ENCODE measurements at regions not wholly inside any gene's neighbourhood (a gene's known extent, or its start where the extent isn't known, plus 50 kb on each side); places are given as distances from the start of the nearest gene placed in this dataset.

DNA sequence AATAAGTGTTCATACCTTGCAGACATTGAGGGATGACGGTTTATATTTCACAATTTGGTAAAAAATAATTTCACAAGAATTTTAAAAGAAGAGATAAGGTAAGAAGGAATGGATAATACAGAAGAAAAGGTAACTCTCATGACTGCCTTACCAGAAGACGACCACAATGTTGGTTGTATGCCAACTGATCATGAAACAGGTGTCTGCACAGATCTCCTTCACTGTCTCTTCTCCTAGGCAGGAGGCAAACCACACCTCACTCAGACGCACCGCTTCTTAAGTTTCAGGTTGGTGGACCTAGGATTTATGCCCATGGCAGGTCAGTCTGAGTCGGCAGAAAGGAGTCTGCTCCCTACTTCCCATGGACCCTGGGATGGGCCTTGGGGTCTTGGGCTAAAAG is 177.2 kb downstream of the VSIG4 start:
- TF ChIP-seq, protein P1, sequence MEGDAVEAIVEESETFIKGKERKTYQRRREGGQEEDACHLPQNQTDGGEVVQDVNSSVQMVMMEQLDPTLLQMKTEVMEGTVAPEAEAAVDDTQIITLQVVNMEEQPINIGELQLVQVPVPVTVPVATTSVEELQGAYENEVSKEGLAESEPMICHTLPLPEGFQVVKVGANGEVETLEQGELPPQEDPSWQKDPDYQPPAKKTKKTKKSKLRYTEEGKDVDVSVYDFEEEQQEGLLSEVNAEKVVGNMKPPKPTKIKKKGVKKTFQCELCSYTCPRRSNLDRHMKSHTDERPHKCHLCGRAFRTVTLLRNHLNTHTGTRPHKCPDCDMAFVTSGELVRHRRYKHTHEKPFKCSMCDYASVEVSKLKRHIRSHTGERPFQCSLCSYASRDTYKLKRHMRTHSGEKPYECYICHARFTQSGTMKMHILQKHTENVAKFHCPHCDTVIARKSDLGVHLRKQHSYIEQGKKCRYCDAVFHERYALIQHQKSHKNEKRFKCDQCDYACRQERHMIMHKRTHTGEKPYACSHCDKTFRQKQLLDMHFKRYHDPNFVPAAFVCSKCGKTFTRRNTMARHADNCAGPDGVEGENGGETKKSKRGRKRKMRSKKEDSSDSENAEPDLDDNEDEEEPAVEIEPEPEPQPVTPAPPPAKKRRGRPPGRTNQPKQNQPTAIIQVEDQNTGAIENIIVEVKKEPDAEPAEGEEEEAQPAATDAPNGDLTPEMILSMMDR (IDR thresholded peaks at IDR 0.05; ENCODE audit: low read depth, low read length): no peak
- no peak for TF ChIP-seq EZH2phosphoT487 (IDR thresholded peaks at IDR 0.05; ENCODE audit: low read depth)
